Thyroid gland (tissue), 4 donors: ENCODE measurements at regions not wholly inside any gene's neighbourhood (a gene's known extent, or its start where the extent isn't known, plus 50 kb on each side); places are given as distances from the start of the nearest gene placed in this dataset.
"Not testable (repeated sequence)": the region's sequence is repeated elsewhere in the genome, so short reads cannot be mapped to it uniquely, and the experiment has no call there.

Source experiments
- DNase-seq, 2 donors: peaks; one replicate each; pipeline ENCODE4 v3.0.0-alpha.2; 2019
- H3K27ac ChIP-seq, 3 donors: fragments of 200-600 bp; sonication (generic); 1 replicate in 2 of 3; 2 replicates in 1 of 3; pipeline ENCODE4 v1.5.1; 2016 to 2019; ENCODE audit warnings: mild to moderate bottlenecking in 1 of 3, moderate library complexity in 1 of 3
- H3K27me3 ChIP-seq: fragments of 200-600 bp; sonication (generic); one replicate; pipeline ENCODE4 v1.5.1; 2019
- H3K36me3 ChIP-seq, 2 donors: fragments of 200-600 bp; sonication (generic); one replicate each; pipeline ENCODE4 v1.5.1; 2016 to 2019
- H3K4me1 ChIP-seq, 2 donors: fragments of 200-600 bp; sonication (generic); one replicate each; pipeline ENCODE4 v1.5.1; 2017 to 2019
- H3K4me3 ChIP-seq, 3 donors: fragments of 200-600 bp; sonication (generic); replicated peaks in 1 of 3; 1 replicate in 2 of 3; 2 replicates in 1 of 3; pipeline ENCODE4 v1.5.1; 2016; ENCODE audit warnings: mild to moderate bottlenecking in 1 of 3
- H3K9me3 ChIP-seq: fragments of 200-600 bp; sonication (generic); one replicate; pipeline ENCODE4 v1.5.1; 2017
- CTCF ChIP-seq, 6 experiments: fragments of 200-600 bp in 3 of 6; fragments of 450-650 bp in 3 of 6; sonication (generic) in 3 of 6; IDR thresholded peaks; one replicate each; pipeline ENCODE4 v1.5.1; 2016 to 2019; ENCODE audit warnings: antibody characterized with exemption in 6 of 6, mild to moderate bottlenecking in 2 of 6, inconsistent platforms in 1 of 6, moderate library complexity in 1 of 6
- POLR2A ChIP-seq, 2 donors: fragments of 450-650 bp; IDR thresholded peaks; one replicate each; pipeline ENCODE4 v1.6.1; 2017; ENCODE audit warnings: antibody characterized with exemption in 2 of 2, mild to moderate bottlenecking in 2 of 2, moderate library complexity in 1 of 2
- WGBS, 2 donors: methylation state at CpG; one replicate each; pipeline ENCODE4 v1.1.5; 2017; 5-methylcytosine and 5-hydroxymethylcytosine counted together
- intact Hi-C: fragments of 100-400 bp; cut with DNase I; formaldehyde crosslinking; loops from one replicate; pipeline ENCODE4 v1.15.1; 2023

DNA sequence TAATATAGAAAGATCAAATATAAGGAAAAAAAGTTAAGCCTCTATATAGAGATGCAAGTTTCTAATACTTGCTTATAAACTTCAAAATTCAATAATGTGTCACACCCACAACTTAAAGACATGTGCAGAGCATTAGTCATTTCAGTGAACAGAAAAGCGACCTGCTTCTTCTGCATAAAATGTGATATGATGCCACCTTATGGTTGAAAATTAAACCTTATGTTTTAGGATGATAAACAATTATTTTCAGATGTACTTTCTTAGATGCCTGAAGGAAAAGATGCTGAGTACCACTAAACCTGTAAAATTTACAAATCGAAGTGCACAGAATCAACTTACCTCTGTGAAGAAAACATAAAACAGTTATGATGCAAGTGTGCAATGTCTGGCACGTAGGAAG, 96.0 kb downstream of the MTERF1 start:
- DNase-seq: no peak
- Histone ChIP-seq H3K36me3 (no peaks in the 10 kb centered on the region), H3K27me3 (no peaks in the 10 kb centered on the region), H3K9me3 (no peaks in the 10 kb centered on the region), H3K27ac (no peak overlapping the region), H3K4me3 (no peak overlapping the region), H3K4me1 (no peaks in the 10 kb centered on the region)
- TF ChIP-seq CTCF (IDR thresholded peaks at IDR 0.05) (peak in 3 of 6 experiments; percentile 40 to 50 (median 42)), POLR2A (IDR thresholded peaks at IDR 0.05) (no peak)
- intact Hi-C loops: no loop called here
- WGBS, 2 donors: 57 to 58% methylated on average over 3 of the region's 3 CpGs

DNA sequence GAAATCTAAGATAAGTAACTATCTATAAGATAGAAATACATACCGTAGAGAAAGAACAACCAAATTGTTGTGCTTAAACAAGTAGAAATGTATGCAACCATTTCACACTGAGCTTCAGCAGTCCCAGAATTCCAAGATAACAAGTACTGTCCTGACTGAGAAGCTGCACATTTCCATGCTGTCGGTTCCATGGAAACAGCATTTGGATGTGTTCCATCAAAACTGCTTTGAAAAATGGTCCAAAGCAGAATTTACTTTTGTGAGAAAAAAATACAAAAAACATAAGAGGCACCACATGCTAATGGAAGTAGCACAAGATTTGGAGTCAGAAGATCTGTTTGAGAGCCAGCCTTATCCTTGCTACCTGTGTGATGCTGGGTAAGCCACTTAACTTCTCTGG, 92.6 kb downstream of the MTERF1 start:
- no peak for DNase-seq
- no peak overlapping the region for H3K4me3 ChIP-seq
- no peaks in the 10 kb centered on the region for H3K27me3 ChIP-seq
- TF ChIP-seq CTCF (IDR thresholded peaks at IDR 0.05) (no peak), POLR2A (IDR thresholded peaks at IDR 0.05) (no peak)
- no peaks in the 10 kb centered on the region for H3K36me3 ChIP-seq
- H3K27ac ChIP-seq: no peak overlapping the region
- WGBS, 2 donors: 57 to 69% methylated on average over 2 of the region's 2 CpGs
- intact Hi-C loops: no loop called here
- H3K4me1 ChIP-seq: no peaks in the 10 kb centered on the region
- H3K9me3 ChIP-seq: no peaks in the 10 kb centered on the region

DNA sequence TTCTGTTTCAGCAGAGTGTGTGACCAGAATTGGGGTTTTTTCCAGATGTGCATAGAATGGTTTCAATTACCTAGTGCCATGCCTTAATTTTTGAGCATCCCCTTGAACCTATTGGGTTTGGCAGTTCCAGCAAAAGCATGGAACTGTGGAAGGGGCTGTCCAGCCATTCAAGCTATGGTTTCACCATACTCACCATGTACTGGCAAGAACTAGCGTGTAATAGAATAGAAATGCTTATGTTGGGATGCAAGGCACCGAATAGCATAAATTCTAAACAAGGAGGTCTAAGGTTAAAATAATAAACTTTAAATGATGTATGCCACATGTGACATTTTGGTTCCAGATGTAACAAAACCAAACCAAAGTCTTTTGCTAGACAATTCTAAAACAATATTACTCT, 91.4 kb downstream of the MTERF1 start:
- no peaks in the 10 kb centered on the region for H3K27me3 ChIP-seq
- 84 to 91% methylated on average over 2 of the region's 2 CpGs for WGBS, 2 donors

GRCh38 chr7:91789558-91789957, 90.9 kb downstream of the MTERF1 start:
- Histone ChIP-seq H3K27ac (no peak overlapping the region), H3K4me1 (no peaks in the 10 kb centered on the region), H3K27me3 (no peaks in the 10 kb centered on the region), H3K9me3 (no peaks in the 10 kb centered on the region), H3K36me3 (no peaks in the 10 kb centered on the region), H3K4me3 (no peak overlapping the region)
- TF ChIP-seq POLR2A (IDR thresholded peaks at IDR 0.05): no peak
- no peak for TF ChIP-seq CTCF (IDR thresholded peaks at IDR 0.05)
- no peak for DNase-seq
- intact Hi-C loops: no loop called here
- WGBS, 2 donors: 83 to 89% methylated on average over 1 of the region's 1 CpG

More for the DNA sequence above, 91.4 kb downstream of the MTERF1 start:
- no peak for DNase-seq
- Histone ChIP-seq H3K4me1 (no peaks in the 10 kb centered on the region), H3K36me3 (no peaks in the 10 kb centered on the region), H3K9me3 (no peaks in the 10 kb centered on the region), H3K4me3 (no peak overlapping the region), H3K27ac (no peak overlapping the region)
- intact Hi-C loops: no loop called here
- TF ChIP-seq POLR2A (IDR thresholded peaks at IDR 0.05) (no peak), CTCF (IDR thresholded peaks at IDR 0.05) (no peak)

- H3K4me1 ChIP-seq, H3K9me3 ChIP-seq, H3K36me3 ChIP-seq, H3K4me3 ChIP-seq, DNase-seq, intact Hi-C loops, H3K27me3 ChIP-seq, H3K27ac ChIP-seq: not testable (repeated sequence)
- whole genome bisulfite sequencing, 2 donors: 96 to 97% methylated on average over 6 to 10 of the region's 10 CpGs
Measured at GRCh38 chr7:91790646-91791045, 89.9 kb downstream of the MTERF1 start.

DNA sequence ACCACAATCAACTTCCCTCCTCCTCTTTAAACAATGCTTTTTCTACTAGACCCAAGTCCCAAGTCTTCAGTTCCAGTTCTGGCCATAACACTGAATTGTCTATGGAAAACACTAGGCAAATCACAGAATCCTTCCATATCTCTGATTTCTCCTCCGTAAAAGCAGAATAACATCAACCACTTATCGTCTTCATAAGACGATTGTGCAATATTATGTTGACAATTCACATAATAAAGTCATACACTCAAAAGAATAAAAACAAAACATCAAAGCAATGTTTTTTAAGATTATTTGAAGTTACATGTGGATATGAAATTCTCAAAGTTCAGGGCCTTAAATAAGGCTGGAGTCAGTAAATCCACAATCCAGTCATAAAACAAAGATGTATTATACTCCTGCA, 84.4 kb downstream of the MTERF1 start:
- H3K27ac ChIP-seq: no peak overlapping the region
- H3K27me3 ChIP-seq: no peaks in the 10 kb centered on the region
- no peak for DNase-seq
- no peak overlapping the region for H3K4me3 ChIP-seq
- no peaks in the 10 kb centered on the region for H3K36me3 ChIP-seq
- intact Hi-C loops: no loop called here
- H3K9me3 ChIP-seq: no peaks in the 10 kb centered on the region
- TF ChIP-seq POLR2A (IDR thresholded peaks at IDR 0.05): no peak
- TF ChIP-seq CTCF (IDR thresholded peaks at IDR 0.05): no peak
- 93 to 96% methylated on average over 3 of the region's 3 CpGs for WGBS, 2 donors
- H3K4me1 ChIP-seq: no peaks in the 10 kb centered on the region
